K562 (cell line): ENCODE measurements at regions not wholly inside any gene's neighbourhood (a gene's known extent, or its start where the extent isn't known, plus 50 kb on each side); places are given as distances from the start of the nearest gene placed in this dataset.

Experiments
- ATAC-seq: fragments of 200-7000 bp; cut with Tn5 transposase; 3 replicates; pipeline ENCODE4 v1.9.1; 2020; ENCODE audit warnings: moderate library complexity
- BruUV-seq: library from RNA; stranded (reverse); fragments of 400-500 nt; replicated peaks from 2 replicates; lab custom pipeline; 2021; lab: Mats Ljungman, UMichigan
- CTCF ChIA-PET: fragments of 300-600 bp; formaldehyde crosslinking; extraction: SDS; loops from one replicate; lab custom pipeline; 2021; ENCODE audit warnings: low intra/inter-chr PET ratio; lab: Yijun Ruan, JAX
- POLR2A ChIA-PET: fragments of 300-600, 350-650 bp; sonication (Branson Sonifier 250); formaldehyde crosslinking; extraction: SDS; loops from one replicate; lab custom pipeline; 2021; ENCODE audit warnings: antibody characterized with exemption, inconsistent platforms; lab: Yijun Ruan, JAX
- DNase-seq, 4 experiments: peaks; one replicate each; pipeline versions ENCODE4 v3.0.0 to v3.0.0-alpha.2; 2011 to 2018; ENCODE audit warnings: low spot score in 3 of 4, mixed read lengths in 3 of 4; ENCODE audit errors: extremely low read depth in 1 of 4
- FAIRE-seq: peaks from 2 replicates; lab custom pipeline; 2011; peaks lifted over from hg19 to GRCh38; lab: Jason Lieb, UNC
- H2AFZ ChIP-seq: 2 replicates; pipeline ENCODE4 v1.6.0; 2011; ENCODE audit warnings: low read depth, low read length, control low read depth, inconsistent platforms
- H3K27ac ChIP-seq: fragments of 200-600 bp; 3 replicates; pipeline ENCODE4 v1.8.0; 2011; ENCODE audit warnings: low read depth, mild to moderate bottlenecking, control low read depth, inconsistent platforms, low read length, moderate library complexity, mixed read lengths; ENCODE audit errors: extremely low read depth
- H3K27me3 ChIP-seq, 2 experiments: fragments of 300-600 bp in 1 of 2; 2 replicates in 1 of 2; 3 replicates in 1 of 2; pipeline versions ENCODE4 v1.6.0 to v1.8.0; 2011; ENCODE audit warnings: inconsistent platforms in 2 of 2, low read length in 2 of 2, mild to moderate bottlenecking in 1 of 2, mixed read lengths in 1 of 2, moderate library complexity in 1 of 2; ENCODE audit not compliant: control insufficient read depth in 2 of 2, insufficient read depth in 2 of 2
- H3K36me3 ChIP-seq: fragments of 300-600 bp; 3 replicates; pipeline ENCODE4 v1.8.0; 2011; ENCODE audit warnings: mild to moderate bottlenecking, low read length, inconsistent platforms; ENCODE audit not compliant: control insufficient read depth, insufficient read depth
- H3K4me1 ChIP-seq, 2 experiments: fragments of 200-600 bp in 1 of 2; replicated peaks in 1 of 2; 2 replicates in 1 of 2; 3 replicates in 1 of 2; pipeline versions ENCODE4 v1.5.1 to v1.8.0; 2011; ENCODE audit warnings: inconsistent platforms in 2 of 2, low read length in 2 of 2, mild to moderate bottlenecking in 1 of 2, mixed read lengths in 1 of 2, moderate library complexity in 1 of 2; ENCODE audit not compliant: control insufficient read depth in 2 of 2, insufficient read depth in 2 of 2
- H3K4me2 ChIP-seq: 2 replicates; pipeline ENCODE4 v1.6.1; 2011; ENCODE audit warnings: low read length, control low read depth, inconsistent platforms, mixed read lengths; ENCODE audit not compliant: insufficient read depth
- H3K4me3 ChIP-seq: fragments of 200-600 bp; sonication (generic), shearing (Covaris generic); 2 replicates; pipeline ENCODE4 v1.5.1; 2016; ENCODE audit warnings: control low read depth, inconsistent platforms
- H3K79me2 ChIP-seq: fragments of 200-600 bp; 3 replicates; pipeline ENCODE4 v1.8.0; 2011; ENCODE audit warnings: low read length, inconsistent platforms; ENCODE audit not compliant: control insufficient read depth, insufficient read depth
- H3K9ac ChIP-seq, 2 experiments: 2 replicates each; pipeline versions ENCODE4 v1.6.0 to v1.6.1; 2011; ENCODE audit warnings: low read depth in 2 of 2, low read length in 2 of 2, control low read depth in 1 of 2, inconsistent platforms in 1 of 2, mild to moderate bottlenecking in 1 of 2, mixed read lengths in 1 of 2; ENCODE audit not compliant: insufficient read depth in 1 of 2
- H3K9me1 ChIP-seq: one replicate; pipeline ENCODE4 v1.6.0; 2011; ENCODE audit warnings: inconsistent platforms, mild to moderate bottlenecking, low read length, moderate library complexity; ENCODE audit not compliant: control insufficient read depth, insufficient read depth
- H3K9me3 ChIP-seq: replicated peaks from 2 replicates; pipeline ENCODE4 v1.5.1; 2011; ENCODE audit warnings: low read depth, low read length, inconsistent platforms; ENCODE audit not compliant: control insufficient read depth, insufficient read depth
- H4K20me1 ChIP-seq: replicated peaks from 2 replicates; pipeline ENCODE4 v1.6.1; 2011; ENCODE audit warnings: low read length, inconsistent platforms, mixed read lengths; ENCODE audit not compliant: control insufficient read depth, insufficient read depth
- CHAMP1 ChIP-seq: fragments of 450-650 bp; IDR thresholded peaks from 2 replicates; pipeline ENCODE4 v1.6.1; 2016; ENCODE audit warnings: mild to moderate bottlenecking
- DMBX1 ChIP-seq: fragments of 250-450 bp; sonication (Bioruptor Pico); IDR thresholded peaks from 2 replicates; pipeline ENCODE4 v1.8.0; 2022; ENCODE audit warnings: inconsistent platforms, mild to moderate bottlenecking, moderate library complexity, borderline replicate concordance
- EP300 ChIP-seq: IDR thresholded peaks from 2 replicates; pipeline ENCODE4 v1.6.1; 2012; ENCODE audit warnings: low read length, improper control_type of control experiment
- ESRRB ChIP-seq: fragments of 250-450 bp; sonication (Bioruptor Pico); IDR thresholded peaks from 2 replicates; pipeline ENCODE4 v1.5.0; 2020; ENCODE audit warnings: mild to moderate bottlenecking, moderate library complexity, borderline replicate concordance
- FOXJ3 ChIP-seq: sonication (generic); formaldehyde crosslinking; IDR thresholded peaks from 2 replicates; pipeline ENCODE4 v1.4.0; 2020; ENCODE audit warnings: mild to moderate bottlenecking, missing genetic modification reagents
- KLF10 ChIP-seq: fragments of 250-450 bp; sonication (Bioruptor Pico); IDR thresholded peaks from 2 replicates; pipeline ENCODE4 v1.6.1; 2021; ENCODE audit warnings: matching md5 sums
- KLF13 ChIP-seq: fragments of 450-650 bp; IDR thresholded peaks from 2 replicates; pipeline ENCODE4 v1.6.1; 2016; ENCODE audit warnings: missing genetic modification characterization, low read depth, mild to moderate bottlenecking, missing compliant biosample characterization, moderate library complexity, borderline replicate concordance
- MITF ChIP-seq: IDR thresholded peaks from 2 replicates; pipeline ENCODE4 v1.6.1; 2014; ENCODE audit warnings: antibody characterized with exemption
- NFIC ChIP-seq: fragments of 450-650 bp; IDR thresholded peaks from 2 replicates; pipeline ENCODE4 v1.6.1; 2017; ENCODE audit warnings: mild to moderate bottlenecking, inconsistent platforms
- NRF1 ChIP-seq, 2 experiments: fragments of 450-650 bp; IDR thresholded peaks in 1 of 2; conservative IDR thresholded peaks in 1 of 2; 2 replicates each; pipeline ENCODE4 v1.6.1; 2014; ENCODE audit warnings: mild to moderate bottlenecking in 2 of 2
- NUFIP1 ChIP-seq: fragments of 450-650 bp; IDR thresholded peaks from 2 replicates; pipeline ENCODE4 v1.6.1; 2018; ENCODE audit not compliant: partially characterized antibody
- POLR3A ChIP-seq: IDR thresholded peaks from 2 replicates; pipeline ENCODE4 v1.6.1; 2011; ENCODE audit warnings: borderline replicate concordance, mild to moderate bottlenecking, moderate library complexity; ENCODE audit not compliant: insufficient read length, insufficient read depth; ENCODE audit errors: extremely low read depth
- SMAD4 ChIP-seq: fragments of 250-450 bp; sonication (Bioruptor Pico); conservative IDR thresholded peaks from 2 replicates; pipeline ENCODE4 v1.8.0; 2021; ENCODE audit warnings: inconsistent platforms, mild to moderate bottlenecking, moderate library complexity
- SNAPC5 ChIP-seq: fragments of 250-450 bp; sonication (Bioruptor Pico); IDR thresholded peaks from 2 replicates; pipeline ENCODE4 v1.8.0; 2021; ENCODE audit warnings: moderate library complexity, mild to moderate bottlenecking, inconsistent platforms
- SP2 ChIP-seq: IDR thresholded peaks from 2 replicates; pipeline ENCODE4 v1.6.1; 2011; ENCODE audit warnings: mild to moderate bottlenecking, low read depth, low read length, moderate library complexity; ENCODE audit not compliant: poor library complexity, severe bottlenecking; ENCODE audit errors: extremely low read depth
- ZFPM2 ChIP-seq: fragments of 250-450 bp; sonication (Bioruptor Pico); IDR thresholded peaks from 2 replicates; pipeline ENCODE4 v1.5.1; 2022; ENCODE audit warnings: mild to moderate bottlenecking
- ZNF143 ChIP-seq: sonication (generic); formaldehyde crosslinking; IDR thresholded peaks from 2 replicates; pipeline ENCODE4 v1.9.0; 2022; ENCODE audit warnings: mild to moderate bottlenecking, missing genetic modification reagents
- ZNF57 ChIP-seq: fragments of 450-650 bp; formaldehyde crosslinking; IDR thresholded peaks from 2 replicates; pipeline ENCODE4 v1.4.0; 2020; ENCODE audit warnings: mild to moderate bottlenecking, moderate library complexity
- ZNF696 ChIP-seq: fragments of 250-450 bp; sonication (Bioruptor Pico); conservative IDR thresholded peaks from 2 replicates; pipeline ENCODE4 v1.4.0; 2020; ENCODE audit warnings: mild to moderate bottlenecking, moderate library complexity
- WGBS: fragments of 100-300 bp; shearing (Covaris generic); methylation state at CpG from one replicate; pipeline ENCODE4 v1.1.6; 2016; ENCODE audit warnings: low coverage, mixed read lengths; ENCODE audit not compliant: insufficient coverage; ENCODE audit errors: missing lambda C conversion rate; 5-methylcytosine and 5-hydroxymethylcytosine counted together
- in situ Hi-C: fragments of 300-500 bp; cut with MboI; formaldehyde crosslinking; loops from 4 replicates; pipeline ENCODE4 v1.15.0; 2018; ENCODE audit warnings: inconsistent platforms, mixed read lengths
- intact Hi-C: fragments of 100-400 bp; cut with micrococcal nuclease; formaldehyde crosslinking; loops from 2 replicates; pipeline ENCODE4 v1.14.2; 2022
- TF ChIP-seq, protein P1 (sequence below): sonication (generic); formaldehyde crosslinking; IDR thresholded peaks from 2 replicates; pipeline ENCODE4 v1.8.1; 2023; ENCODE audit warnings: mild to moderate bottlenecking, missing genetic modification reagents, moderate library complexity

DNA sequence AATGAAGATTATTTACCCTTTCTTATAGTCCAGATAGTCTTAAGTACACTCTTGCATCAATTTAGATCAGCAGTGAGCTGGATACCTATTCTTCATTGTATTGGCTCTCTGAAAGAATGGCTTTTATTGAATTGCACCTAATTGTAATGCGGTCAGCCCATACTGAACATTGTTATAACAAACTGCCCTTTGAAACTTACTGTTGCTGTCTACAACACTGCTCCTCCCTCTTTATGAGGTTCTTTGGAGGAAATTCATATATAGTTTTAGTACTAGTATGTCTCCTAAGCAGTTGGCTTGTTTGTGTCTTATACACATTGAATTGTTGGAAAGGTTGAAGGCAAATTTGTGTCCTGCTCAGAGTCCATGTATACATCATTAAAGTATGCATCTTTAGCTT is 66.5 kb upstream of the UGP2 start:
- ChIA-PET CTCF (no interaction called here), POLR2A (no interaction called here)
- no peaks in the 10 kb centered on the region for H3K9me1 ChIP-seq
- DNase-seq: no peak
- H3K4me1 ChIP-seq: no peaks in the 10 kb centered on the region
- intact Hi-C loops: no loop called here
- FAIRE-seq: no peak
- H3K27ac ChIP-seq: no peak overlapping the region
- ATAC-seq: no peak
- 7% methylated on average over 1 of the region's 1 CpG for WGBS
- peaks cover 0 to 2% of the 10 kb centered on the region in 2 experiments; a peak in 1 of 5 replicates for H3K27me3 ChIP-seq
- no peaks in the 10 kb centered on the region for H3K36me3 ChIP-seq
- H3K9ac ChIP-seq: no peak overlapping the region
- no peak for TF ChIP-seq ZFPM2 (CRISPR knock-in tag)
- no peak for TF ChIP-seq KLF10 (CRISPR knock-in tag)
- TF ChIP-seq, protein P1, sequence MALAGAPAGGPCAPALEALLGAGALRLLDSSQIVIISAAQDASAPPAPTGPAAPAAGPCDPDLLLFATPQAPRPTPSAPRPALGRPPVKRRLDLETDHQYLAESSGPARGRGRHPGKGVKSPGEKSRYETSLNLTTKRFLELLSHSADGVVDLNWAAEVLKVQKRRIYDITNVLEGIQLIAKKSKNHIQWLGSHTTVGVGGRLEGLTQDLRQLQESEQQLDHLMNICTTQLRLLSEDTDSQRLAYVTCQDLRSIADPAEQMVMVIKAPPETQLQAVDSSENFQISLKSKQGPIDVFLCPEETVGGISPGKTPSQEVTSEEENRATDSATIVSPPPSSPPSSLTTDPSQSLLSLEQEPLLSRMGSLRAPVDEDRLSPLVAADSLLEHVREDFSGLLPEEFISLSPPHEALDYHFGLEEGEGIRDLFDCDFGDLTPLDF (CRISPR knock-in tag): no peak
- no peak for TF ChIP-seq FOXJ3
- TF ChIP-seq ZNF143 (CRISPR knock-in tag): no peak
- no peak for TF ChIP-seq NRF1 (conservative IDR thresholded peaks at IDR 0.05 in 1 of 2, IDR thresholded peaks at IDR 0.05 in 1 of 2)
- no peak for TF ChIP-seq DMBX1 (CRISPR knock-in tag)
- no peak for TF ChIP-seq SP2
- no peak for TF ChIP-seq POLR3A
- no peak for TF ChIP-seq ESRRB (CRISPR knock-in tag)
- TF ChIP-seq SMAD4 (CRISPR knock-in tag): no peak
- no peak for TF ChIP-seq KLF13 (tag)
- no peak for TF ChIP-seq CHAMP1
- TF ChIP-seq ZNF57: no peak
- TF ChIP-seq MITF: no peak
- no peak for TF ChIP-seq SNAPC5 (CRISPR knock-in tag)
- no peak for TF ChIP-seq EP300
- no peak for TF ChIP-seq ZNF696 (CRISPR knock-in tag)
- TF ChIP-seq NFIC: no peak
- TF ChIP-seq NUFIP1: no peak
- TF ChIP-seq, all 486 proteins: peak for 0
- in situ Hi-C loops: no loop called here
- Histone ChIP-seq H3K9me3 (no peaks in the 10 kb centered on the region), H4K20me1 (no peaks in the 10 kb centered on the region), H3K4me2 (no peak overlapping the region), H2AFZ (no peak overlapping the region), H3K4me3 (no peak overlapping the region), H3K79me2 (no peaks in the 10 kb centered on the region)
- BruUV-seq: no TSS peak
